ENCODE measurements at regions not wholly inside any gene's neighbourhood (a gene's known extent, or its start where the extent isn't known, plus 50 kb on each side); places are given as distances from the start of the nearest gene placed in this dataset.

DNA sequence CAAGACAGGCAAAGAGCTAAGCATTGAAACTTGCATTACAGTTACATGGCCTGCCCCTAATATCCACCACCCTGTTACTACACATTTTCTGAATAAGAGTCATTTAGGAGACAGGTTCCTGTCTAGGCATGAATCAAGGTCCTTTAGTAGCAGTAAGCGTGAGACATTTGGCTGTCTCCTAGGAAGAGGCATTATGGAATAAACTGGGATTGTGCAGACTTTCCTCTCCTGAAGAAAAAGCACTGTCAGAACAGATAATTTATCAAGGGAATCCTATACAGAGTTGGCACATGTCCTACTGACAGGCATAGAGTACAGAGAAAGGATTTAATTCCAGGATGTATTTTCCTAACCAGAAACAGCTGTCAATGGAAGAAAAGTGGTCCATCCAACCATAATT lies 111.9 kb downstream of the INHBA start:
- H3K36me3 Mint-ChIP-seq (ENCODE audit: low read depth) = peaks cover 3% of the 10 kb centered on the region
- ATAC-seq = no peak
- DNase-seq = no peak
- no peaks in the 10 kb centered on the region for H3K27me3 Mint-ChIP-seq
- no peak overlapping the region for H3K4me3 Mint-ChIP-seq
- H3K27ac Mint-ChIP-seq = no peak overlapping the region
- H3K4me1 Mint-ChIP-seq = no peaks in the 10 kb centered on the region
- H3K9me3 Mint-ChIP-seq = peaks cover 18% of the 10 kb centered on the region

- no peaks in the 10 kb centered on the region for H3K4me1 Mint-ChIP-seq
- H3K36me3 Mint-ChIP-seq (ENCODE audit: low read depth) = no peaks in the 10 kb centered on the region
- no peak overlapping the region for H3K27ac Mint-ChIP-seq
- DNase-seq = no peak
- H3K27me3 Mint-ChIP-seq = no peaks in the 10 kb centered on the region
- peaks cover 8% of the 10 kb centered on the region for H3K9me3 Mint-ChIP-seq
- no peak for ATAC-seq
- no peak overlapping the region for H3K4me3 Mint-ChIP-seq
Measured at GRCh38 chr7:41588341-41588740, 114.5 kb downstream of the INHBA start.

- H3K4me1 Mint-ChIP-seq = no peaks in the 10 kb centered on the region
- no peak overlapping the region for H3K4me3 Mint-ChIP-seq
- DNase-seq (no peak), ATAC-seq (no peak)
- H3K9me3 Mint-ChIP-seq = peaks cover 8% of the 10 kb centered on the region
- no peak overlapping the region for H3K27ac Mint-ChIP-seq
- no peaks in the 10 kb centered on the region for H3K27me3 Mint-ChIP-seq
- H3K36me3 Mint-ChIP-seq (ENCODE audit: low read depth) = no peaks in the 10 kb centered on the region
Measured at GRCh38 chr7:41586931-41587640, 115.8 kb downstream of the INHBA start.

DNA sequence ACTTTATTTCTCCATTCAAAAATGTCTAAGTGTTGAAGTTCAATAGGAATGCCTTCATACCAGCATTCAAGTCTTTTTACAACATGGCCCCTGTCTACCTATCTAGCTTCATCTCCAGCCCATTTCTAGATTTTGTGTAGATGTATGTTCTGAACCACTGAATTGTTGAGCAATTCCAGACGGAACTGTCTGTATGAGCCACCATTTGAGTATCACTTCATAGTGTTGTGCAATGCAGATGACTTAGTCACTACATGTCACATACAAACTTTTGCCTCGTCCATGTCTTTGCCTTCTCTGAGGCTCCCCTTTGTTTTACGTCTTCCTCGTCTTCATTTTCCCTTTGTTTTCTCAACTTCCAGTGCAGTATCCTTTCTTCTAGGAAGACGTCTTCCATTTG lies 118.1 kb downstream of the INHBA start:
- peaks cover 3% of the 10 kb centered on the region for H3K9me3 Mint-ChIP-seq
- no peaks in the 10 kb centered on the region for H3K27me3 Mint-ChIP-seq
- DNase-seq = no peak
- ATAC-seq = no peak
- H3K4me1 Mint-ChIP-seq = no peaks in the 10 kb centered on the region
- no peak overlapping the region for H3K4me3 Mint-ChIP-seq
- no peaks in the 10 kb centered on the region for H3K36me3 Mint-ChIP-seq (ENCODE audit: low read depth)
- no peak overlapping the region for H3K27ac Mint-ChIP-seq

DNA sequence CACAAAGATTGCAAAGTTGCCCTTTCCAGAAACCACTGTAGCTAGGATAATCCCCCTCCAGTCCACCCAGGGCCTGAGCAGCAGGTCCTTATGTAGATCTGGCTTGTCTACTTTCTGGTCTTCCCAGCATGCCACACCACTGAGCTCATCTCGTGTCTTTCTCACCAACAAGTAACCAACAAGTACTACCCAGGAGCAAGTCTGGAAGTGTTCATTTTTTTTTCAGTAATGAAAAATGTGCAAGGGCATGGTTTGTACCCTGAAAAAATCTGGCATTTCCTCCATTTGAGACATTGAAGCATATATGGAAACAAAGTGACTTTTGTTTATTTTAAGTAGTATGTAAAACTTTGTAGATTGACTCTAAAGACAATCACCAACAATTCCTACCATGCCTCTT lies 120.8 kb downstream of the INHBA start:
- no peak for ATAC-seq
- Mint-ChIP-seq H3K4me3 (no peak overlapping the region), H3K36me3 (ENCODE audit: low read depth) (no peaks in the 10 kb centered on the region), H3K4me1 (no peaks in the 10 kb centered on the region), H3K27me3 (peaks cover 1% of the 10 kb centered on the region), H3K27ac (no peak overlapping the region), H3K9me3 (peaks cover 8% of the 10 kb centered on the region)
- no peak for DNase-seq

DNA sequence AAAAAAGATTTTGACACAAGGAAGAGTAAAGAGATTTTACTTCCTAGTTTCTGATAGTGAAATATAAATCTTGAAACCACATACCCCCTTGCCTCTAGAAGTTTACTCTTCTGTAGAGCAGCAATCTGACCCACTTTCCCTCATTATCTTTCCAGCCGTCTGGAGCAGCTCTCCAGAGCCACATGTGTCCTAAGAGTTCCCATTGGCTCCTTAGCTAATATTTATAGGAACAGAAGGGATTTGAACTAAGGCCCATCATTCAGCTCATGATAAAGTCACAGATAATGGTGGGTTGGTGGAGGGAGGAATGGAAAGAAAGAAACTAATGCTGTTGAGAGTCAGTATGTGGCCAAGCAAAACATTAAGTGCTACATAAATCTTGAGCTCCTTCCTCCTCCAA lies 121.8 kb downstream of the INHBA start:
- peaks cover 8% of the 10 kb centered on the region for H3K9me3 Mint-ChIP-seq
- H3K27ac Mint-ChIP-seq = no peak overlapping the region
- ATAC-seq (no peak), DNase-seq (no peak)
- H3K36me3 Mint-ChIP-seq (ENCODE audit: low read depth) = no peaks in the 10 kb centered on the region
- H3K4me3 Mint-ChIP-seq = no peak overlapping the region
- H3K4me1 Mint-ChIP-seq = no peaks in the 10 kb centered on the region
- peaks cover 1% of the 10 kb centered on the region for H3K27me3 Mint-ChIP-seq

- peaks cover 1% of the 10 kb centered on the region for H3K27me3 Mint-ChIP-seq
- no peak for ATAC-seq
- H3K36me3 Mint-ChIP-seq (ENCODE audit: low read depth) = no peaks in the 10 kb centered on the region
Measured at GRCh38 chr7:41579961-41580935, 122.6 kb downstream of the INHBA start.

GRCh38 chr7:41578700-41579099 lies 124.2 kb downstream of the INHBA start:
- Mint-ChIP-seq H3K27me3 (peaks cover 1% of the 10 kb centered on the region), H3K9me3 (peaks cover 8% of the 10 kb centered on the region), H3K4me3 (no peak overlapping the region), H3K36me3 (ENCODE audit: low read depth) (no peaks in the 10 kb centered on the region), H3K4me1 (no peaks in the 10 kb centered on the region), H3K27ac (no peak overlapping the region)
- ATAC-seq (no peak), DNase-seq (no peak)

More at GRCh38 chr7:41579961-41580935, 122.6 kb downstream of the INHBA start:
- H3K27ac Mint-ChIP-seq = no peak overlapping the region
- peaks cover 8% of the 10 kb centered on the region for H3K9me3 Mint-ChIP-seq
- no peaks in the 10 kb centered on the region for H3K4me1 Mint-ChIP-seq
- no peak for DNase-seq
- no peak overlapping the region for H3K4me3 Mint-ChIP-seq

GRCh38 chr7:41576166-41576565 lies 126.7 kb downstream of the INHBA start:
- Mint-ChIP-seq H3K4me3 (no peak overlapping the region), H3K9me3 (peaks cover 8% of the 10 kb centered on the region)
- ATAC-seq = no peak

DNA sequence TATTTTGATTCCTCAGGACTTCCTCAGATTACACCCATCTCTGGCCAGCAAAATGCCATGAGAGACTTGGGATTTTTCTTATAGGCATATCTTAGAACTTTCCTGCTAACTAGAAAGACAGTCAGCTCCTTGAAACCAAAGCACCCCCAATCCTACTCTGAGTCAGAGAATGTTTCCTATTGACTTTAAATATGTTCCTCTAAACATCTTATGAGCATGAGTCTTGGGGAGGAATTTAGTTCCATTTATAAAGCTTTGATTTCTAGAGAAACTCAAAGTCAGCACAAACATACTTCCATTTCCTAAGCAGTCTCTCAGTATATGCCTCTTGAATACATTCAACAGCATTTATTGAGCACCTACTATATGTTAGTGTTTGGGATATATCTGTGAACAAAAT lies 128.5 kb downstream of the INHBA start:
- no peaks in the 10 kb centered on the region for H3K4me1 Mint-ChIP-seq
- DNase-seq (no peak), ATAC-seq (no peak)
- no peaks in the 10 kb centered on the region for H3K36me3 Mint-ChIP-seq (ENCODE audit: low read depth)
- H3K4me3 Mint-ChIP-seq = no peak overlapping the region
- H3K27me3 Mint-ChIP-seq = peaks cover 1% of the 10 kb centered on the region
- H3K27ac Mint-ChIP-seq = no peak overlapping the region
- peaks cover 5% of the 10 kb centered on the region for H3K9me3 Mint-ChIP-seq

More at GRCh38 chr7:41576166-41576565, 126.7 kb downstream of the INHBA start:
- no peak for DNase-seq
- Mint-ChIP-seq H3K4me1 (no peaks in the 10 kb centered on the region), H3K36me3 (ENCODE audit: low read depth) (no peaks in the 10 kb centered on the region), H3K27me3 (peaks cover 1% of the 10 kb centered on the region), H3K27ac (no peak overlapping the region)

DNA sequence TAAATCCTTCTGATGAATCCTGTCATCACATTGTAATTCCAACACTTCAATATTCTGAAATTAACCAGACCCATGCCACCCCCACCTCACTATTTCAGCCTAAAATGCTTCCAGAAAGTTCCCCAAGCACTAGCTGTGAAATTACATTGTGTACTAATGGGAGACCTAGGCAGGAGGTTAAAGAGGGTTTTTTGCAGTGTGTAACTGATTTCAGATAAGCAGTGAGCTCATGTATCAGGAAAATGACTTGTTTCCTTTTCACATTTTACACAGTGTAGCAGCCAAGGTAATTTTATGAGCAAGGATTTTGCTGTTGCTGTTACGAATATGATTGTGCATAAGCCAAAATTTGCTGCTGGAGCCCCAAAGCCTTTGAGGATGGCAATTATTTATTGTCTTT lies 129.0 kb downstream of the INHBA start:
- no peaks in the 10 kb centered on the region for H3K4me1 Mint-ChIP-seq
- H3K27ac Mint-ChIP-seq = no peak overlapping the region
- H3K27me3 Mint-ChIP-seq = peaks cover 1% of the 10 kb centered on the region
- ATAC-seq = no peak
- H3K36me3 Mint-ChIP-seq (ENCODE audit: low read depth) = no peaks in the 10 kb centered on the region
- H3K4me3 Mint-ChIP-seq = no peak overlapping the region
- H3K9me3 Mint-ChIP-seq = peaks cover 5% of the 10 kb centered on the region
- no peak for DNase-seq

DNA sequence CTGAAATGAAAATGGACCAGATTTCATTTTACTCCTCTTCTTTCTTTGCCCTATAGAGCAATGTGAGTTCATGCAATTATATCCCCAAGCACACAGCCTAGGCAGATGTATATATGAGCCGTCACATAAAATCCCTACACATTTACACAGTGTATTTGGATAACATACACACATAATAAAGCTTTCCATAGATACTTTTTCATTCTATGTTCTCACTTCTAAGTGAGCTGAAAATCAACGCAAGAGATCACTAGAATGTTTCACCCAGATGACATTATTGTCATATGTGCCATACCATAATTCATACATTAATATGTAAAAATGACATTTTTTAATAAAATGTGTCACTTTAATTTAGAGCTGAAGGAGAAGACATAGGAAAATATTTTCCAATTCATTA lies 129.4 kb downstream of the INHBA start:
- Mint-ChIP-seq H3K4me3 (no peak overlapping the region), H3K4me1 (no peaks in the 10 kb centered on the region), H3K36me3 (ENCODE audit: low read depth) (no peaks in the 10 kb centered on the region), H3K27ac (no peak overlapping the region), H3K27me3 (peaks cover 1% of the 10 kb centered on the region), H3K9me3 (peaks cover 5% of the 10 kb centered on the region)
- DNase-seq (no peak), ATAC-seq (no peak)

GRCh38 chr7:41573015-41573414 lies 129.9 kb downstream of the INHBA start:
- H3K27me3 Mint-ChIP-seq = peaks cover 1% of the 10 kb centered on the region
- H3K36me3 Mint-ChIP-seq (ENCODE audit: low read depth) = no peaks in the 10 kb centered on the region
- ATAC-seq (no peak), DNase-seq (no peak)
- H3K27ac Mint-ChIP-seq = no peak overlapping the region
- H3K4me1 Mint-ChIP-seq = no peaks in the 10 kb centered on the region
- no peak overlapping the region for H3K4me3 Mint-ChIP-seq
- H3K9me3 Mint-ChIP-seq = peaks cover 5% of the 10 kb centered on the region

DNA sequence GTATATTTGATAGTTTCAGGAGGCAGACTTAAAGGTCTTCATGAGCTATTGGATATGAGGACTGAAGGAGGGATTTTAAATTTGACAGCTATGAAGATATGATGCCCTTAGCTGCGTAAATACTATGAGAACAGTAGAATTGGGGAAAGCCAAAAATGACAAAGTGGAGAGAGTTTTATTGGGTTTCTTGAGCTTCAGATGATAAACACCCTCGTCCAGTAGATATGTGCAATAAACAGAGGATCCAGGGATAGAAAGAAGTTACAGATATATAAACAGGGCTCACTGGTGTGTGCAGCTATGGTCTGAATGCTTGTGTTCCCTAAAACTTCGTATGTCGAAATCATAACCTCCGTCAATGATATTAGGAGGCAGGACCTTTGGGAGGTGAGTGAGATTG lies 131.3 kb downstream of the INHBA start:
- no peak for ATAC-seq
- H3K4me3 Mint-ChIP-seq = no peak overlapping the region
- peaks cover 3% of the 10 kb centered on the region for H3K9me3 Mint-ChIP-seq
- H3K36me3 Mint-ChIP-seq (ENCODE audit: low read depth) = no peaks in the 10 kb centered on the region
- DNase-seq = no peak
- H3K27ac Mint-ChIP-seq = no peak overlapping the region
- H3K27me3 Mint-ChIP-seq = no peaks in the 10 kb centered on the region
- no peaks in the 10 kb centered on the region for H3K4me1 Mint-ChIP-seq

- DNase-seq (no peak), ATAC-seq (no peak)
- H3K36me3 Mint-ChIP-seq (ENCODE audit: low read depth) = no peaks in the 10 kb centered on the region
- H3K9me3 Mint-ChIP-seq = peaks cover 3% of the 10 kb centered on the region
- no peak overlapping the region for H3K4me3 Mint-ChIP-seq
- no peaks in the 10 kb centered on the region for H3K27me3 Mint-ChIP-seq
- no peak overlapping the region for H3K27ac Mint-ChIP-seq
- no peaks in the 10 kb centered on the region for H3K4me1 Mint-ChIP-seq
Measured at GRCh38 chr7:41570766-41571165, 132.1 kb downstream of the INHBA start.

All from activated naive CD8-positive, alpha-beta T cell treated with anti-CD3 and anti-CD28 coated beads, Interleukin-2, amount 50 U/mL, for 24 hours (primary cell).